Right lobe of liver (tissue), 4 donors: ENCODE measurements at regions not wholly inside any gene's neighbourhood (a gene's known extent, or its start where the extent isn't known, plus 50 kb on each side); places are given as distances from the start of the nearest gene placed in this dataset.

ENCODE experiments used
- POLR2A ChIP-seq: fragments of 450-650 bp; IDR thresholded peaks from one replicate; pipeline ENCODE4 v1.6.1; 2017; ENCODE audit warnings: antibody characterized with exemption, mild to moderate bottlenecking
- TF ChIP-seq, protein P1 (sequence below), 4 donors: fragments of 200-600 bp in 3 of 4; fragments of 450-650 bp in 1 of 4; IDR thresholded peaks; one replicate each; pipeline versions ENCODE4 v1.5.1 to v1.8.0; 2016 to 2022; ENCODE audit warnings: antibody characterized with exemption in 4 of 4, mild to moderate bottlenecking in 2 of 4
- donor health status: DM: no; HTN: no; CAD: no.
- donor health status: DM: no; HTN: no; CAD: no.
- donor health status: DM: no; HTN: yes; CAD: no.

GRCh38 chrX:38941675-38942074, 140.4 kb downstream of the MID1IP1 start:
- TF ChIP-seq, protein P1, sequence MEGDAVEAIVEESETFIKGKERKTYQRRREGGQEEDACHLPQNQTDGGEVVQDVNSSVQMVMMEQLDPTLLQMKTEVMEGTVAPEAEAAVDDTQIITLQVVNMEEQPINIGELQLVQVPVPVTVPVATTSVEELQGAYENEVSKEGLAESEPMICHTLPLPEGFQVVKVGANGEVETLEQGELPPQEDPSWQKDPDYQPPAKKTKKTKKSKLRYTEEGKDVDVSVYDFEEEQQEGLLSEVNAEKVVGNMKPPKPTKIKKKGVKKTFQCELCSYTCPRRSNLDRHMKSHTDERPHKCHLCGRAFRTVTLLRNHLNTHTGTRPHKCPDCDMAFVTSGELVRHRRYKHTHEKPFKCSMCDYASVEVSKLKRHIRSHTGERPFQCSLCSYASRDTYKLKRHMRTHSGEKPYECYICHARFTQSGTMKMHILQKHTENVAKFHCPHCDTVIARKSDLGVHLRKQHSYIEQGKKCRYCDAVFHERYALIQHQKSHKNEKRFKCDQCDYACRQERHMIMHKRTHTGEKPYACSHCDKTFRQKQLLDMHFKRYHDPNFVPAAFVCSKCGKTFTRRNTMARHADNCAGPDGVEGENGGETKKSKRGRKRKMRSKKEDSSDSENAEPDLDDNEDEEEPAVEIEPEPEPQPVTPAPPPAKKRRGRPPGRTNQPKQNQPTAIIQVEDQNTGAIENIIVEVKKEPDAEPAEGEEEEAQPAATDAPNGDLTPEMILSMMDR (IDR thresholded peaks at IDR 0.05), result no peak
- TF ChIP-seq POLR2A, result no peak
